ENCODE measurements at regions not wholly inside any gene's neighbourhood (a gene's known extent, or its start where the extent isn't known, plus 50 kb on each side); places are given as distances from the start of the nearest gene placed in this dataset.

GRCh38 chr4:30056016-30056766 lies 664.0 kb upstream of the PCDH7 start:
- H3K4me2 ChIP-seq (ENCODE audit: control insufficient read depth, extremely low read depth, insufficient read depth, low read depth, low read length), result no peak overlapping the region
- no peak for DNase-seq (ENCODE audit: low read depth, low spot score)
- H3K9me3 ChIP-seq (ENCODE audit: control insufficient read depth, low read depth, low read length), result no peaks in the 10 kb centered on the region
- H3K9me1 ChIP-seq (ENCODE audit: control insufficient read depth, extremely low read depth, insufficient read depth, low read length), result no peaks in the 10 kb centered on the region
- no peak for TF ChIP-seq EZH2 (IDR thresholded peaks at IDR 0.05; ENCODE audit: low read length)
- TF ChIP-seq, protein P1, sequence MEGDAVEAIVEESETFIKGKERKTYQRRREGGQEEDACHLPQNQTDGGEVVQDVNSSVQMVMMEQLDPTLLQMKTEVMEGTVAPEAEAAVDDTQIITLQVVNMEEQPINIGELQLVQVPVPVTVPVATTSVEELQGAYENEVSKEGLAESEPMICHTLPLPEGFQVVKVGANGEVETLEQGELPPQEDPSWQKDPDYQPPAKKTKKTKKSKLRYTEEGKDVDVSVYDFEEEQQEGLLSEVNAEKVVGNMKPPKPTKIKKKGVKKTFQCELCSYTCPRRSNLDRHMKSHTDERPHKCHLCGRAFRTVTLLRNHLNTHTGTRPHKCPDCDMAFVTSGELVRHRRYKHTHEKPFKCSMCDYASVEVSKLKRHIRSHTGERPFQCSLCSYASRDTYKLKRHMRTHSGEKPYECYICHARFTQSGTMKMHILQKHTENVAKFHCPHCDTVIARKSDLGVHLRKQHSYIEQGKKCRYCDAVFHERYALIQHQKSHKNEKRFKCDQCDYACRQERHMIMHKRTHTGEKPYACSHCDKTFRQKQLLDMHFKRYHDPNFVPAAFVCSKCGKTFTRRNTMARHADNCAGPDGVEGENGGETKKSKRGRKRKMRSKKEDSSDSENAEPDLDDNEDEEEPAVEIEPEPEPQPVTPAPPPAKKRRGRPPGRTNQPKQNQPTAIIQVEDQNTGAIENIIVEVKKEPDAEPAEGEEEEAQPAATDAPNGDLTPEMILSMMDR (optimal IDR thresholded peaks at IDR 0.05 in 1 of 3, IDR thresholded peaks at IDR 0.05 in 1 of 3, conservative IDR thresholded peaks at IDR 0.05 in 1 of 3; ENCODE audit: extremely low read depth in 1 of 3, insufficient read depth in 2 of 3, low read length in 3 of 3), result no peak
- no peak overlapping the region for H3K4me3 ChIP-seq (ENCODE audit: control insufficient read depth in 2 of 3, extremely low read depth in 1 of 3, insufficient read depth in 2 of 3, low read depth in 1 of 3, low read length in 3 of 3)
- no peaks in the 10 kb centered on the region for H4K20me1 ChIP-seq (ENCODE audit: control insufficient read depth, extremely low read depth, insufficient read depth, low read length)
- H2AFZ ChIP-seq (ENCODE audit: control insufficient read depth, low read length), result no peak overlapping the region
- dilution Hi-C loops (cut with MboI; ENCODE audit: extremely low pct_ligation_motif_present, low sequenced_read_pairs), result no loop called here
- H3K9ac ChIP-seq (ENCODE audit: control insufficient read depth, extremely low read depth, insufficient read depth, low read length), result no peak overlapping the region
- no peak for FAIRE-seq
- H3K27ac ChIP-seq (ENCODE audit: control insufficient read depth, insufficient read depth, low read length), result no peak overlapping the region
- H3K4me1 ChIP-seq (ENCODE audit: control insufficient read depth, extremely low read depth, insufficient read depth, low read length), result no peaks in the 10 kb centered on the region
- no peaks in the 10 kb centered on the region for H3K79me2 ChIP-seq (ENCODE audit: control insufficient read depth, insufficient read depth, low read length)
- H3K27me3 ChIP-seq (ENCODE audit: control insufficient read depth, extremely low read depth, insufficient read depth, low read length), result no peaks in the 10 kb centered on the region
- H3K36me3 ChIP-seq (ENCODE audit: control insufficient read depth in 2 of 2, extremely low read depth in 1 of 2, insufficient read depth in 2 of 2, low read length in 2 of 2), result no peaks in the 10 kb centered on the region

GRCh38 chr4:30068234-30068633 lies 651.9 kb upstream of the PCDH7 start:
- no peak for FAIRE-seq
- H3K27ac ChIP-seq (ENCODE audit: control insufficient read depth, insufficient read depth, low read length), result no peak overlapping the region
- H3K4me1 ChIP-seq (ENCODE audit: control insufficient read depth, extremely low read depth, insufficient read depth, low read length), result no peaks in the 10 kb centered on the region
- no peaks in the 10 kb centered on the region for H3K27me3 ChIP-seq (ENCODE audit: control insufficient read depth, extremely low read depth, insufficient read depth, low read length)
- no peaks in the 10 kb centered on the region for H3K9me3 ChIP-seq (ENCODE audit: control insufficient read depth, low read depth, low read length)
- no peaks in the 10 kb centered on the region for H3K9me1 ChIP-seq (ENCODE audit: control insufficient read depth, extremely low read depth, insufficient read depth, low read length)
- H3K9ac ChIP-seq (ENCODE audit: control insufficient read depth, extremely low read depth, insufficient read depth, low read length), result no peak overlapping the region
- H3K4me3 ChIP-seq (ENCODE audit: control insufficient read depth in 2 of 3, extremely low read depth in 1 of 3, insufficient read depth in 2 of 3, low read depth in 1 of 3, low read length in 3 of 3), result no peak overlapping the region
- H2AFZ ChIP-seq (ENCODE audit: control insufficient read depth, low read length), result no peak overlapping the region
- DNase-seq (ENCODE audit: low read depth, low spot score), result no peak
- no peaks in the 10 kb centered on the region for H3K79me2 ChIP-seq (ENCODE audit: control insufficient read depth, insufficient read depth, low read length)
- dilution Hi-C loops (cut with MboI; ENCODE audit: extremely low pct_ligation_motif_present, low sequenced_read_pairs), result no loop called here
- TF ChIP-seq, protein P1 (optimal IDR thresholded peaks at IDR 0.05 in 1 of 3, IDR thresholded peaks at IDR 0.05 in 1 of 3, conservative IDR thresholded peaks at IDR 0.05 in 1 of 3; ENCODE audit: extremely low read depth in 1 of 3, insufficient read depth in 2 of 3, low read length in 3 of 3), result no peak
- no peak for TF ChIP-seq EZH2 (IDR thresholded peaks at IDR 0.05; ENCODE audit: low read length)
- no peaks in the 10 kb centered on the region for H3K36me3 ChIP-seq (ENCODE audit: control insufficient read depth in 2 of 2, extremely low read depth in 1 of 2, insufficient read depth in 2 of 2, low read length in 2 of 2)
- H3K4me2 ChIP-seq (ENCODE audit: control insufficient read depth, extremely low read depth, insufficient read depth, low read depth, low read length), result no peak overlapping the region
- H4K20me1 ChIP-seq (ENCODE audit: control insufficient read depth, extremely low read depth, insufficient read depth, low read length), result no peaks in the 10 kb centered on the region

Measured in keratinocyte (primary cell).